IPS DF 6.9 (cell line): ENCODE measurements at regions not wholly inside any gene's neighbourhood (a gene's known extent, or its start where the extent isn't known, plus 50 kb on each side); places are given as distances from the start of the nearest gene placed in this dataset.

ENCODE experiments used
- DNase-seq: peaks from one replicate; pipeline ENCODE4 v3.0.0-alpha.2; 2013; ENCODE audit warnings: low read depth, low spot score
- H3K27ac ChIP-seq: one replicate; pipeline ENCODE4 v1.5.1; 2013; ENCODE audit warnings: low read length, control low read depth
- H3K27me3 ChIP-seq: 2 replicates; pipeline ENCODE4 v1.6.1; 2013; ENCODE audit warnings: mild to moderate bottlenecking, low read length; ENCODE audit not compliant: control insufficient read depth, insufficient read depth
- H3K36me3 ChIP-seq: 2 replicates; pipeline ENCODE4 v1.6.1; 2013; ENCODE audit warnings: low read length; ENCODE audit not compliant: control insufficient read depth, insufficient read depth
- H3K4me1 ChIP-seq: 2 replicates; pipeline ENCODE4 v1.6.1; 2013; ENCODE audit warnings: low read length; ENCODE audit not compliant: control insufficient read depth, insufficient read depth
- H3K4me3 ChIP-seq: 2 replicates; pipeline ENCODE4 v1.5.1; 2013; ENCODE audit warnings: mild to moderate bottlenecking, low read length
- H3K9me3 ChIP-seq: 2 replicates; pipeline ENCODE4 v1.6.1; 2013; ENCODE audit warnings: low read length, inconsistent platforms; ENCODE audit not compliant: control insufficient read depth, insufficient read depth
- WGBS: extraction: QIAGEN DNeasy Blood & Tissue Kit; methylation state at CpG from one replicate; pipeline ENCODE4 v1.1.7; 2013; ENCODE audit warnings: mixed read lengths, missing lambda C conversion rate; ENCODE audit not compliant: insufficient read length, insufficient coverage; 5-methylcytosine and 5-hydroxymethylcytosine counted together

DNA sequence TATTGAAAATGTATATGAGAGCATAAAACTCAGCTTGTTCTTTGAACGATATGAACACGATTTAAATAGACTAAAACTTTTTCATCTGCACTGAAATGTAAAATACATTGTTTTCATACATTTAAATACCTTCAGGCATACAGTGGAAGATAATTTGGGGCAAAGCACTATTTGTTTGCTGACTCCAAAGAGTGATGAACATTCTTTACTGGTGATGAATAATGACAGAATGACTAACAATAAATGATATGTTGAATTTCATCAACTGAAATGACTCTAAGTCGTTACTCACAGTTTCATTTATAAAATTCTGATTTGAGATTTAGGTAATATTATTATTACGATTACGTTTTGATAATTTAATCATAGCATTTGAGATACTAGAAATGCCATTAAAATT lies 1160.1 kb downstream of the NLGN4X start:
- DNase-seq: no peak
- Histone ChIP-seq H3K27ac (no peak overlapping the region), H3K27me3 (no peaks in the 10 kb centered on the region), H3K36me3 (no peaks in the 10 kb centered on the region), H3K4me3 (no peak overlapping the region), H3K9me3 (no peaks in the 10 kb centered on the region), H3K4me1 (no peaks in the 10 kb centered on the region)
- 100% methylated on average over 2 of the region's 5 CpGs for WGBS

GRCh38 chrX:5057786-5058185 lies 1170.9 kb downstream of the NLGN4X start:
- Histone ChIP-seq H3K4me1 (no peaks in the 10 kb centered on the region), H3K9me3 (no peaks in the 10 kb centered on the region), H3K4me3 (no peak overlapping the region), H3K36me3 (no peaks in the 10 kb centered on the region), H3K27me3 (no peaks in the 10 kb centered on the region), H3K27ac (no peak overlapping the region)
- DNase-seq: no peak
- WGBS: no CpG with 5 or more reads among the region's 2 CpGs

DNA sequence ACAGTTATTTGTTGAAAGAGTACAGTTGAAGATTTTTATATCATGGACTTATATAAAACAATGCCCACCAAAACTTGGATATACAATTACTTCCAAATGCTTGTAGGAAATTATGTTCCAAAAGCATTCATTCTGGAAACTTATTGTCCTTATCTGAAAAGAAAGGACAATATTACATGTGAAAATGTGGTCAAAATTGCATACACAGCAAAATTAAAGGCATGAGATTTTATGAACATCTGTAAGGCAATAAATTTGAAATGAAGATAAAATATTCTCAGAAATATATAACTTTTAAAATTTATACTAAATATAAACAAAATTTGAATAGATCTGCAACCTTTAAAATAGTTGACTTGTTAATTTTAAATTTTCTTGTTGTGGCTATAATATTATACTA lies 1173.8 kb downstream of the NLGN4X start:
- no peak overlapping the region for H3K4me3 ChIP-seq
- H3K27me3 ChIP-seq: no peaks in the 10 kb centered on the region

DNA sequence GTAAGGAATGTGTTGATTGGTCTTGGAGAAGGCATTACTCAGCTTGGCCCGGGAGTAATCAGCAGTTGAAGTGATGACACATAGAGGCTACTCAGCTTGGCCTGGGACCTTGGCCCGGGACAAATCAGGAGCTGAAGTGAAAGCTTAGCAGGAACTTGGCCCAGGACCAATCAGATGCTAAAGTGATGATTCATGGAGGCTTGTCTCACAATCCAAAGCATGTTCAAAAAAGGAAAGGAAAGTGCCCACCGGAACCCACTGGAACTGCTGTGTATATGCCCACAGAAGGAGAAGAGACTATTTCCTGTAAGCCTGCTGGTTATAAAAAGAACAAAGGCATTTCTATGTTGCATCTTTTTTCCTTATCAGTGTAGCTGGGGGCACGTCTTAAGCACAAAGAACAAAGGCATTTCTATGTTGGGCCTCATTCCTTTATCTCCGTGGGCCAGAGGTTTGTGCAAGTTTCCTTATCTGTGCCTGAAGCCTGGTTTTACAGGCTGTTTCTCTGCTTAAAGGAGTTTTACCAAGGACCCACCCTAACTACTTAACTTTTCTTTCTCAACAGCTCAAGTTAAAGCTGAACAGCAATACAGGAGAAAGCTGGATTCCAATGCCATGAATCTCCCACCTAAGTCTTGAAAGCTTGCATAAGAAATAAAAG lies 1176.7 kb downstream of the NLGN4X start:
- no peak for DNase-seq
- Histone ChIP-seq H3K9me3 (no peaks in the 10 kb centered on the region), H3K27me3 (no peaks in the 10 kb centered on the region), H3K36me3 (no peaks in the 10 kb centered on the region), H3K4me3 (no peak overlapping the region), H3K27ac (no peak overlapping the region), H3K4me1 (no peaks in the 10 kb centered on the region)
- WGBS: no CpG with 5 or more reads among the region's 5 CpGs

More for the DNA sequence above, 1173.8 kb downstream of the NLGN4X start:
- DNase-seq: no peak
- H3K4me1 ChIP-seq: no peaks in the 10 kb centered on the region
- H3K27ac ChIP-seq: no peak overlapping the region
- H3K36me3 ChIP-seq: no peaks in the 10 kb centered on the region
- H3K9me3 ChIP-seq: no peaks in the 10 kb centered on the region

GRCh38 chrX:5042563-5042962 lies 1186.1 kb downstream of the NLGN4X start:
- Histone ChIP-seq H3K27ac (no peak overlapping the region), H3K27me3 (no peaks in the 10 kb centered on the region), H3K4me1 (no peaks in the 10 kb centered on the region), H3K4me3 (no peak overlapping the region), H3K36me3 (no peaks in the 10 kb centered on the region), H3K9me3 (no peaks in the 10 kb centered on the region)
- DNase-seq: no peak
- WGBS: no CpG with 5 or more reads among the region's 3 CpGs

- Histone ChIP-seq H3K4me1 (no peaks in the 10 kb centered on the region), H3K27me3 (no peaks in the 10 kb centered on the region), H3K27ac (no peak overlapping the region), H3K36me3 (no peaks in the 10 kb centered on the region), H3K4me3 (no peak overlapping the region), H3K9me3 (no peaks in the 10 kb centered on the region)
- WGBS: 100% methylated on average over 1 of the region's 7 CpGs
- no peak for DNase-seq
Observed at GRCh38 chrX:5031792-5032191, 1196.9 kb downstream of the NLGN4X start.

- no CpG with 5 or more reads among the region's 2 CpGs for WGBS
- H3K27ac ChIP-seq: no peak overlapping the region
- no peak for DNase-seq
- no peaks in the 10 kb centered on the region for H3K27me3 ChIP-seq
- no peaks in the 10 kb centered on the region for H3K4me1 ChIP-seq
- H3K36me3 ChIP-seq: no peaks in the 10 kb centered on the region
- no peak overlapping the region for H3K4me3 ChIP-seq
- H3K9me3 ChIP-seq: no peaks in the 10 kb centered on the region
Observed at GRCh38 chrX:5015451-5015850, 1213.2 kb downstream of the NLGN4X start.

DNA sequence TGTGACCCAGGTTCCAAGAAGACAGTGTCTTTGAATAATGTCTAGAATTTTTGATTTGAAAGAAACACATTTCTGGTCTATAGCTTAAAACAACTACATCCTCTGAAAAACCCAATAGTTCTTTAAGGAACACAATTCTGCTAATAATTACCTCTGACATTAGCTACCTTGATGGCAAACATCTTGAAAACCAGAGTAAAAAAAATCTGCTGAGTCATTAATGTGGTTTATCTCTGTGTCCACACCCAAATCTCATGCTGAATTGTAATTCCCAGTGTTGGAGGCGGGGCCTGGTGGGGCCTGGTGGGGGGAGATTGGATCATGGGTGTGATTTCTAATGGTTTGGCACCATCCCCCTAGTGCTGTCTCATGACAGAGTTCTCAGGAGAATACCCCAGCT lies 1233.8 kb downstream of the NLGN4X start:
- H3K27me3 ChIP-seq: no peaks in the 10 kb centered on the region
- no peaks in the 10 kb centered on the region for H3K36me3 ChIP-seq
- no peak for DNase-seq
- H3K9me3 ChIP-seq: no peaks in the 10 kb centered on the region
- H3K4me1 ChIP-seq: no peaks in the 10 kb centered on the region
- H3K4me3 ChIP-seq: no peak overlapping the region
- no peak overlapping the region for H3K27ac ChIP-seq
- WGBS: no CpG with 5 or more reads among the region's 1 CpG

DNA sequence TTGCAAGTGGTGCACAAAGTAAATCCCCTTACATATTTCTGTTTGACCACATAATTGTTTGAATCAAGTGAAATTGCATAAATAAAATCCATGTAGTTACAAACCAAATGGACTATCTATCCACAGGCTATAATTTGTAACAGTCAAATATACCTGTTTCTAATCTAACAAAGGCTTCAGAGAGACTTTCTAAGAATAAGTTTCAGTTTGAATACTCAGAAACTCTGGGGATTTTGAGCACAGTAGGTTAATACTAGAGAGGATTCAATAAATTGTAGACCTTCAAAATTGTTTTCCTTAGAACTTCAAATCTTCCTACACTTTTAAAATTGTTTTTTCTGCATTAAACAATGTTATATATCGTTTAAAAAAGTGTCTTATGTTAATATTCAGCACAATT lies 1250.1 kb downstream of the NLGN4X start:
- Histone ChIP-seq H3K27me3 (no peaks in the 10 kb centered on the region), H3K4me3 (no peak overlapping the region), H3K27ac (no peak overlapping the region), H3K9me3 (no peaks in the 10 kb centered on the region), H3K36me3 (no peaks in the 10 kb centered on the region), H3K4me1 (no peaks in the 10 kb centered on the region)
- no CpG with 5 or more reads among the region's 1 CpG for WGBS
- no peak for DNase-seq

GRCh38 chrX:4971646-4972045 lies 1257.0 kb downstream of the NLGN4X start:
- no peak overlapping the region for H3K4me3 ChIP-seq
- no peaks in the 10 kb centered on the region for H3K36me3 ChIP-seq
- no peak overlapping the region for H3K27ac ChIP-seq
- H3K9me3 ChIP-seq: no peaks in the 10 kb centered on the region
- no peaks in the 10 kb centered on the region for H3K4me1 ChIP-seq
- no peaks in the 10 kb centered on the region for H3K27me3 ChIP-seq
- WGBS: no CpG with 5 or more reads among the region's 2 CpGs
- no peak for DNase-seq

DNA sequence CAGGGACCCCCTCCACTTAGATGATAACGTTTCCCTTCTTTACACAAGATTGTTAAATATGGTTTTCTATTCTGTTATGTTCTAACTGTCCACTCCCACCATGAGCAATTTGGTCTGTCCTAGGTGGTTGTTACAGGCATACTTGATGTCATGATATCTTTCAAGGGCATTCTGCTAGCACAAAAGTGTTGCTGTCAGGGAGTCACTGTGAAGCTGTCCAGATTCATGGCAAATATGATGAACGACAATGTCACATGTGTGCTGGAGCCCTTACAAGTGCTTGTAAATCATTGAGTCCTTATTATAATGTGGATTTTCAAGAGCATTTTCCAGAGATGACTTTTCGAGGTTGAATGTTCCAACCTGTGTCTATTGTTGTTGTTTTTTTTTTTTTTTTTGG lies 1250.7 kb upstream of the PRKX start:
- no peaks in the 10 kb centered on the region for H3K27me3 ChIP-seq
- no peak overlapping the region for H3K4me3 ChIP-seq
- no peak for DNase-seq
- H3K9me3 ChIP-seq: no peaks in the 10 kb centered on the region
- no peaks in the 10 kb centered on the region for H3K4me1 ChIP-seq
- no peaks in the 10 kb centered on the region for H3K36me3 ChIP-seq
- WGBS: no CpG with 5 or more reads among the region's 3 CpGs
- no peak overlapping the region for H3K27ac ChIP-seq
